Left lobe of liver (tissue), 2 donors: ENCODE measurements at regions not wholly inside any gene's neighbourhood (a gene's known extent, or its start where the extent isn't known, plus 50 kb on each side); places are given as distances from the start of the nearest gene placed in this dataset.
"Not testable (repeated sequence)": the region's sequence is repeated elsewhere in the genome, so short reads cannot be mapped to it uniquely, and the experiment has no call there.

Experiments used
- ATAC-seq: fragments of 200-7000 bp; cut with Tn5 transposase; one replicate; pipeline ENCODE4 v1.9.1; 2020; ENCODE audit warnings: mild to moderate bottlenecking, moderate library complexity
- DNase-seq: peaks from one replicate; pipeline ENCODE4 v3.0.0-alpha.2; 2020; ENCODE audit warnings: low spot score
- donor health status: DM: no; HTN: no; CAD: no; lungs with moderate emphysema.
- donor health status: DM: no; HTN: yes; CAD: no.

DNA sequence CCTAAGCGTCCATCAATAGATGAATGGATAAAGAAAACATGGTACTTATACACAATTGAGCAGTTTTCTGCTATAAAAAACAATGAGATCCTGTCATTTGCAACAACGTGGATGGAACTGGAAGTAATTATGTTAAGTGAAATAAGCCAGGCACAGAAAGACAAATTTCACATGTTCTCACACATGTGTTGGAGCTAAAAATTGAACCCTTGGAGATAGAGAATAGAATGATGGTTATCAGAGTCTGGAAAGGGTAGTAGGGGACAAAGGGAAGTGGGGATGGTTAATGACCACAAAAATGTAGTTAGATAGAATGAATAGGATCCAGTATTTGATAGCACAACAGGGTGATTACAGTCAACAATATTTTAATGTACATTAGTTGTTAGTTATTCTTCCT lies 1033.5 kb downstream of the HACE1 start:
- DNase-seq = no peak
- ATAC-seq = no peak

DNA sequence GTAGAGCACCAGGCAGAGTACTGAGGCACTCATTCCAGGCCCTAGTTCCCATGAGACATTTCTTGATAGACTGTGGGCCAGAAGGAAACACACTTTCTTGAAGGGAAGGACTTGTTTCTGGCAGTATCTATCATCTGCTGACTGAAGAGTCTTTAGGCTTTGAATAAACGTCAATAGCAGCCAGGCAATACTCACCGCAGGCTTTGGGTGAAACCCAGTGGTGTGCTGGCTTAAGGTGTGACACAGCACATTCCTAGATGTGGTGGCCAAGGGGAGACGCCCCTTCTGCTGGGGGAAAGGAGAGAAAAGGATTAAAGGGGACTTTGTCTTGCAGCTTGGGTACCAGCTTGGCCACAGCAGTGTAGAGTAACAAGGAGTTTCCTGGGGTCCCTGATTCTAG lies 1039.6 kb downstream of the HACE1 start:
- no peak for ATAC-seq
- DNase-seq = no peak

DNA sequence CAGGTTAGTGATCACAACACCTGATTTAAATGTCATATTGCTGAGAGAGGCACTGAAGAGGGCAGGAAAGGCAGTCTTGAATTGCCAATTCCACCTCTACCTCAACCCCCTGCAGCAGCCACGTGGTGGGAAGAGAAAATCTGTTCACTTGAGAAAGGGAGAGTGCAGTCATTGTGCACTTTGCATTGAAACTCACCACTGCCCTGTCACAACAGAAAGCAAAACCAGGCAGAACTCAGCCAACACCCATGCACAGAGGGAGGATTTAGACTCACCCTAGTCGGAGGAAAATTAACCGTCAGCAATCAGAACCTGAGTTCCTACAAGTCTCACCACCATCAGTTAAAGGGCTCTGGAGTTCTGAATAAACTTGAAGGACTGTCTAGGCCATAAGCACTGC lies 1040.2 kb downstream of the HACE1 start:
- ATAC-seq (no peak), DNase-seq (no peak)

DNA sequence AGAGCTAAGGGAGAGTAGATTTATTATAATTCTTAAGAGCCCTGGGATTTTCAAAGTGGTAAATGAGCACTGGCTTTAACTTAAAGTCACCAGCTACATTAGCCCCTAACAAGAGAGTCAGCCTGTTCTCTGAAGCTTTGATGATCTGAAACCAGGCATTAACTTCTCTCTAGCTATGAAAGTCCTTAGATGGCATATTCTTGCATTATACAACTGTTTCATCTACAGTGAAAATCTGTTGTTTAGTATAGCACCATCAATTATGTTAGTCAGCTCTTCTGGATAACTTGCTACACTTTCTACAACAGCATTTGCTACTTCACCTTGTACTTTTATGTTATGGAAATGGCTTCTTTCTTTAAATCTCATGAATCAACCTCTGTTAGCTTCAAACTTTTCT lies 1046.7 kb downstream of the HACE1 start:
- ATAC-seq (no peak), DNase-seq (no peak)

DNA sequence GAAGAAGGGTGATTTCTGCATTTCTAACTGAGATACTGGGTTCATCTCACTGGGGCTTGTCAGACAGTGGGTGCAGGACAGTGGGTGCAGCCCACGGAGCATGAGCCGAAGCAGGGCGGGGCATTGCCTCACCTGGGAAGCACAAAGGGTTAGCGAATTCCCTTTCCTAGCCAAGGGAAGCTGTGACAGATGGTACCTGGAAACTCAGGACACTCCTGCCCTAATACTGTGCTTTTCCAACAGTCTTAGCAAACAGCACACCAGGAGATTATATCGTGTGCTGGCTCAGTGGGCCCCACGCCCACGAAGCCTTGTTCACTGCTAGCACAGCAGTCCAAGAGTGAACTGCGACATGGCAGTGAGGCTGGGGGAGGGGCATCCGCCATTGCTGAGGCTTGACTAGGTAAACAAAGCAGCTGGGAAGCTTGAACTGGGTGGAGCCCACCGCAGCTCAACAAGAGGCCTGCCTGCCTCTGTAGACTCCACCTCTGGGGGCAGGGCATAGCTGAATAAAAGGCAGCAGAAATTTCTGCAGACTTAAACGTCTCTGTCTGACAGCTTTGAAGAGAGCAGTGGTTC lies 1057.7 kb downstream of the HACE1 start:
- DNase-seq, ATAC-seq: not testable (repeated sequence)

DNA sequence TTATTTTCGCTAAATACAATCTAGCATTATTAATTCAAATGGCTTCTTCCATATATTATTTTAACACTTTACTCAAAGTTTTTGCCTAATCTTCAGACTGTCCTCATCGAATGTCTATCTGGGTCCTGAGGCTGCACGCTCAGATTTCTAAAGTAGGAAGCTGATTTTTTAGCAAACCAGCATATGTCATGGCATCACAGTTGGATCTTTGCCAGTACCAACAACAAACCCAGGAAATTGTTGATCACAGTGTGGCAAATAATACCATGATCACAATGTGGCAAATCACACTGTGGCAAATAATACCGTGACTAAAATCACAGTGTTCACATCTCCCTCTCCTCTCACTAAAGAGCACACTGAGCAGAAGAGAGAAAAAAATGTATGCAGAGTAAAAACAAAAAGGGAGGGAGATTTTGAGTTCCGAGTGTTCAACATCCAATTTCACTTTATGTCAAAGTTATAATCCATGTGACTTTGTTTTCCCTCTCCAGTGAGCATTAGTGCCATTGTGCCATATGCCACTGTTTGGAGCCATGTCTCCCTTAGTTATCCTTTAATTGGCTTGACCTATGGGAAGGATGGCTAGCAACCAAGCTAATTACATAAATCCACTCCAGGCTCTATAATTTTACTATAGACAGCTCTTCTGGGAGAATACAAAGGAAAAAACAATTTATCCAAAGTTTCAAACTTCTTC lies 1059.6 kb downstream of the HACE1 start:
- DNase-seq (no peak), ATAC-seq (no peak)

DNA sequence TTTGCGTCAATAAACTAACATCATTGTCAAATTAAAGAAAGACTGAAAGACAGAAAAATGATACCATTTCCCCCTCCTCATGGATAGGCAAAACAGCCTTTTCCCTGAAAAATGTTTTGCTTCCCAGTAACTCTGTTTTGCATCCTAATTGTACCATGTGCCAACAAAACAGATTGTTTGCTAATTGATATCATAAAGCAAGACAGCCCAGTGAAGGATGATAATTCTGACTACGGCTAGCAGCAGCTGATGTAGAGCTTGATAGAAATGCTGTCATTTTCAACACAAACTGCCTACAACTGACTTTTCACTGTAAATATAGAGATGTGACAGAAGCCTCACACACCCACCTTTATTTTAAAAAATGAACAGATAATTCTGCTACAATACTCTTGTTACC lies 1061.6 kb downstream of the HACE1 start:
- no peak for DNase-seq
- no peak for ATAC-seq

DNA sequence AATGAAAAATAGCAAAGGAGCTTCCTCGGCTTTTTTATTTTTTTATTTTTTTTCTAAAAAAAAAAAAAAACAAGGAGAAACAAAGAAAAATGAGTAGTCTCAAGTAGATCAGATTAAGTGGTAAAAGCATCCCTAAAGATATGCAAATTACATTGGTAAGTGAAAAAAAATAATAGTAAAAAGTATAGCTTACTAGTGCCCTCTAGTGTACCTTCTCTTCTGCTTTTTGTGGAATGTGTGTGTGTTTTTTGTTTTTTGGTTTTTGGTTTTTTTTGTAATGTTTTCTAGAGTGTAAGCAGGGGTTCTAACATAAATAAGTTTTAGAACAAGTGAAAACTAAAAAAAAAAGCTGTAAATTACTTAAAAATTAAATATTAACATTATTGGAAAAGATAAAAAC lies 1062.0 kb downstream of the HACE1 start:
- no peak for DNase-seq
- no peak for ATAC-seq

DNA sequence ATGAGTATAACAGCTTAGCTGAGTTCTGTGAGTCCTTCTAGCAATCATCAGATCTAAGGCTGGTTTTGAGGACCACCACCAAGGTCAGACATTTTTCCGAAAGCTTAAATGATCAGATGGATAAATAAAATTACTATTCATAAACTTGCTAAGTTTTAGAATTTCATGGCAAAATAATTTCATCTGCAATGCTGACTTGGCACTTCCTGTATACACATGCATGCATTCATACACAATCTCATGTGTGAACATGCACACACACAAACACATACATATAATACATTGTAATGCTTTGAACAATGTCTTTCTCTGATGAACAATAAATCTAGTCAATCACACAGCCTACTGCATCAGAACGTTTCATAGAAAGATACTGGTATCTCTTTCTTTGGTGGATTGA lies 1068.3 kb downstream of the HACE1 start:
- DNase-seq = no peak
- no peak for ATAC-seq

DNA sequence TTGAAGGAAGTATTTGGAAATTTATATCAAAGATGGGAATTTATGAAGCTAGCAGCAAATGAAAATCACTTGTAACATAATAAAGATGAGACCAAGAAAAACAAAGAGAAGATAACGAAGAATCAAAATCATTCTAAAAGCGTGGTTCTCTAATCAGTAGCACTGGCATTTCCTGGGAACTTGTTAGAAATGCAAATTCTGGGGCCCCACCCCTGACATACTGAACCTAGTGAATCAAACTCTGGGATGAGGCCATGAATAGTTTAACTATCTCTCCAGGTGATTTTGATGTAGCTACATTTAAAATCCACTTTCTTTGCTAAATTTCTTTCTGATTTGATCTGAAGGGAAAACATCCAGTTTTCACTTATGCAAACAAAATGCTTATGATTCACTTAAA lies 1075.6 kb downstream of the HACE1 start:
- ATAC-seq = no peak
- no peak for DNase-seq

DNA sequence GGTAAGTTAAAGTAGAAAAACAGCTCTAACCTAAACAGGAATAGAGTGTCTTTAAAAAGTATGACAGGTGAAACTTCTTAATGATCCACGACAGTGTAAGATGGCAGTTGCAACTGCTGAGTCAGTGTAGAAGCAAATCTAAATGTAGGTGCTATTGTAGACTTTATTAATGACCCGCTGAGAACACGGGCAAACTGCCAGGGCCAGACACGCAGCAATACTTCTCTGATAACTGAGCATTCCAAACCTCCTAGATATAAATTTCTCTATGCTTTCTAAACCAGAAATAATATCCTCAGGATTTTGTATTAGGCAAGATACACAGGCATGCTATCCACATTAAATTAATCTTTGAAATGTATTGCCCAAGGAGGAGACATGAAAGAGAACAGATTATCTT lies 1076.4 kb downstream of the HACE1 start:
- DNase-seq = no peak
- no peak for ATAC-seq

DNA sequence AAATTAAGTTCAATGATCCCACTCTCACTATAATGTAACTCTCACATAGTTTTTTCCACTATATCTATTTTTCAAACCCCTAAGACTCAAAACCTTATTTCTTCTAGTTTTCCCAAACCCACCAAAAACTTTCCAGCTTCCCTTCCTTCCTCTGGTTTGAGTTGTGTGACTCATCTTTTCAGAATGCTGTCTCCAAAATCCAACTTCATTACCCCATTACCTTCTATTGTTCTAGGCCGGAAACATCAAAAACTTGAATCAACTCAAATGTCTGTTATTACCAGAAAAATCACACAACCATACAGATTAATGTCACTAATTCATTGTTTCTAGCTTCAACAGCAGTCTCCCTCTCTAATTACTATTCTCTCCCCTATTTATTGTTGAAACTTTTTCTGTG lies 1090.3 kb downstream of the HACE1 start:
- no peak for DNase-seq
- no peak for ATAC-seq

DNA sequence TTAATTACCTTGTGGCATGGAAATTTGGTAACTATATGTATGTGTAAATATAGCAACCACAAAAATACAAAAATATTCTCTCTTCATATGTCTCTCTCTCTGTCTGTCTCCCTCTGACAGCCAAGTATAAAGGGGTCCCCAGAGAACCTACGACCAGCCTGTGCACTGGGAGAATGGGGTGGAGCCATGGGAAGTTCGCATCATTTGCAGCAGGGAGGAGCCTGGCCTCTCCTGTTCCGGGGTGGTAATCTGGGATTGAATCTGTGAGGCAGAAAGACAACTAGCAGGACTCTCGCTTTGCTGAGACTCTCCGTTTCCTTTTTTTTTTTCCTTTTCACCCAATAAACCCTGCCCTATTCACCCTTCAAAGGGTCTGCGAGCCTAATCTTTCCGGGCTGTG lies 1109.1 kb downstream of the HACE1 start:
- ATAC-seq = no peak
- DNase-seq = no peak

DNA sequence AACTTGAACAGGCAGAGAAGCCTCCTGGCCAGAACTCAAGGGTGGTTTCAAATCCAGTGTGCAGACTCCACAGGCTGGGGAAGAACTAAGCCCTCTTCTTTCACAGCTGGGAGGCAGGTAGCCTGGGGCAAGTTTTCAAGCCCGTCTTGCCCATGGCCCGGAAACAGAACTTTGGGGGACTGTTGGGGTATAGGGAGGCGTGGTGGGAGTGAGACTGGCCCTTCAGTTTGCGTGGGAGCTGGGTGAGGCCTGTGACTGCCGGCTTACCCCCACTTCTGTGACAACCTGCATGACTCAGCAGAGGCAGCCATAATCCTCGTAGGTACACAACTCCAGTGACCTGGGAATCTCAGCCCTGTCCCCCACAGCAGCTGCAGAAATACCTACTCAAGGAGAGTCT lies 1125.7 kb downstream of the HACE1 start:
- DNase-seq = no peak
- ATAC-seq = no peak

DNA sequence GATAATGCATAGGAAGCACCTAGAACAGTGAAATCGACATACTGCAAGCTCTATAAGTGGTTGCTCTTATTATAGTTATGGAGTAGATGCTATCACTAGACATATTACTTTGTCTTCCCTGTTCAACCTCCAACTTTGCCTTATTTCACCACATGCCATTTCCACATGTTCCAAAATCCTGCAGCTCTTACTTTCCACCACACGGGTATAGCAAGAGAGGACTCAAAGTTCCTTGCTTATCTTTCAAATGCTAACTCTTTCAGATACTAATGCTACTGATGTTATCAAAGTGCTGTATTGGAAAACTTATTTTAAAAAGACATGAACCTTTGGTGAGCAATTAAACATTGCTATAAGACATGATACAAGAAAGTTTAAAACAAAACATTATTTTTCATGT lies 1130.1 kb downstream of the HACE1 start:
- no peak for ATAC-seq
- DNase-seq = no peak

DNA sequence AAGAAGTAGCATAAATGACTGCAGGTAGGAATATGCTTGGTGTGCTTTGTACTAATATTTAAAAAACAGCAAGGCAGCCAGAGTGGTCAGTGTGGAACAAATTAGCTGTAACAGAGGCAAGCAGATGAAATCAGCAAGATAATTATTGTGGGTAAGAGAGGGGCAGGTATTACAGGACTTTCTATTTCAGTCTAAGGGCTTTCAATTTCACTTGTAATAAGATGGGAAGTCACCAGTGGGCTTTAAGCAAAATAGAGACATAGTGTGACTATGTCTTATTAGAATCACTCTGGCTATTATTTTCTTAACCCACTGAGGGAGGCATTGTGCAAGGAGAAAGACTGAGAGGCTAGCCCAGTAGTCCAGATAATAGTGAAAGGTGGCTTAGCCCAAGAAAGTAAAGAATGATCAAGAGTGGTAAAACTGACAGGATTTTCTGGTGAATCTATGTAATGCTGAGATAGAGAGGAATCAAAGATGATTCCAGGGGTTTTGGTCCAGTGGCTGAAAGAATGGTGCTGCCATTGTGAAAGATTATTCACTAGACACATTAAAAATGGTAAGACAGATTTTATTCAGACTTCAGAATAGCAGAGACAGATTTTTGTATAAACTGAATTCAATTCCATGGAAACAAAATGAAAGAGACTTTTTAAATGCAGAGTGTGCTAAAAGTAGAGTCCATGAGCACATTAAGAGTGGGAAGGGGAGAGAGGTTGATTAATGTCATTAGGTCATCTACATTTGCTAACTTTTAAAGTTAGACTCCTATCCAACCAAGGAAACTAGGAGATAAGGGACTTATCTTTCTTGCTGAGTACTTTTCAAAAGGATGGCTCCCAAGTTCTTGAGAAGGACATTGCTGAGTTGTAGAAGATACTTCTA lies 1136.0 kb downstream of the HACE1 start:
- ATAC-seq (no peak), DNase-seq (no peak)

DNA sequence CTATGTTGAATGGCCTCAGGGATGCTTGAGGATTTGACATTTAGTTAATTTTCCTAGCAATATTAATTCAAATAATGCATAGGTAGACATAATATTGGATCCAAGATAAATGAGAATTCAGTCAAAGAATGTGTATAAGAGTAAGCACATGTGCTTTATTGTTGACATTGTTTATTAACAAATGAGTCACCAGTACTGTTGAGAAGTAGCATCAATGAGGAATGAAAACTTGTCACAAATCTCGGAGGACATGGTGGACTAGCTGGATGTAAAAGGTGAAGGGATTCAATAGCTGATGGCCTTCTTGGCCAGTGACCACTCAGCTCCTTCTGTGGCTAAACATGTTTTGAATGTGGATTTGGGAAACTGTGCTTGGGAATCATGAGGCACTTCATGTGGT lies 1137.0 kb downstream of the HACE1 start:
- no peak for DNase-seq
- no peak for ATAC-seq

DNA sequence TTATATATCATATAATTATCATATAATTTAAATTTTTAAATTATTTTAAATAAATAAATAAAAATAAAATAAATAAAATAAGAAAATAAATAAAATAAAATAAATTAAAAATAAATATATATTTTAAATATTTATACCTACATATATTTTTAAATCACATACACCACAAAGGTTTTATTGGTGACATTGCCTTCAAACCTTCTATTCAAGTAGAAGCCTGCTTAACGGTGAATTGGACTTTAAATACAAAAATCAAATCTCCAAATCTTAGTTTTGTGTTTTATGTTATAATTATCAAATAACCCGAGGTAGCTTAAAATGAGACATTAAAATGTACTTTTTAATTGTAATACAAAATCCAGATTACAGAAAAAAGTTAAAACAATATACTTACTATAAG lies 1137.8 kb downstream of the HACE1 start:
- DNase-seq (no peak), ATAC-seq (no peak)

DNA sequence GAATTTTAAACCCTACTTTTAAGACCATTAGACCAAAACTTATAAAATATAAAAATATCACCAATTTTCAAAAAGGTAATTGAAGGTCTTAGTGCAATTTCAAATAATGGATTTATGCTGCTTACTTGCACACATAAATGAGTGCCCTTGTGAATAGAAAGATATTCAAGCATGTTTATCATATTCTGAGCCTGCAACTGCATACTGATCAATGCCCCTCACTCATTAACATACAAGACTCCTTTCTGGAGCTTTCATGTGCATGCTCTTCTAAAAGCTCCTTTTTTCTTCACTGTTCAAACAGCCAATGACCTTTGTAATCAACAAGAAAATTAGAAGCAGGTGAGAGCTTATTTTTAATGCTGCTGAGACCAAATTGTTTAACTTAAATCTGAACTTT lies 1139.3 kb downstream of the HACE1 start:
- ATAC-seq (no peak), DNase-seq (no peak)

DNA sequence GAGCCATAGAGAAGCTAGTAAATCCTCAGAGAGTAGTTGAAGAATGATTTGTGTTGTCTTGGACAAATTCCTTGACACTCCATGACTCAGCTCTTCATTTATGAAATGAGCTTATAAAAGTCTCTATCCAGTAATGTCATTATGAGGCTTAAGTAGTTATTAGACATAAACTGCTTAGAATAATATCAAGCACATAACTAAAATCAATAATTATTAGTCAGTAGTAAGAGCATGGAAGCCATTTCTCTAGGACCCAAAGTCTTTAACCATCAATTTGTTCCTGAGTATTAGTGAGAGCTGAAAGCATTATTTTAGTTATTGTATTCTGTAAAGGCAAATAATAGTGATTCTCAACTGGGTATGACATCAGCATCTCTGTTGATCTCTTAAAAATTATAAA lies 1140.2 kb downstream of the HACE1 start:
- ATAC-seq (no peak), DNase-seq (no peak)

DNA sequence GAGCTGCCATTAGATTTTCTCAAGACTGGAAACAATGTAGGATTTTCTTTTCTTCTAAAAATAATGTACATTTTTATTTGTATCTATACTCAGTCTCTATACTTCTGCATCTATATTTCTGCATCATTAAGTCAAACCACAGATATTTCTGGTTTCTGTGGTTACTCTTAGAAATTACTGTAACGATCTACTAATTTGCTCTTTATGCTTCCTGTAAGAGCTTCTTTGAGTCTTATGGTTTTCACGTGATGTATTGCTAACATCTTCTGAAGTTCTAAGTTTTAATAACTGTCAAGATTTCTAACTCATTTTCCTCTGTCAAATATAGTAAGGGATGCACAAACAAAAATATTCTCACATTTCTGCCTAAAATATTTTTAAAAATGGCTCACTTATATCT lies 1144.5 kb downstream of the HACE1 start:
- no peak for ATAC-seq

DNA sequence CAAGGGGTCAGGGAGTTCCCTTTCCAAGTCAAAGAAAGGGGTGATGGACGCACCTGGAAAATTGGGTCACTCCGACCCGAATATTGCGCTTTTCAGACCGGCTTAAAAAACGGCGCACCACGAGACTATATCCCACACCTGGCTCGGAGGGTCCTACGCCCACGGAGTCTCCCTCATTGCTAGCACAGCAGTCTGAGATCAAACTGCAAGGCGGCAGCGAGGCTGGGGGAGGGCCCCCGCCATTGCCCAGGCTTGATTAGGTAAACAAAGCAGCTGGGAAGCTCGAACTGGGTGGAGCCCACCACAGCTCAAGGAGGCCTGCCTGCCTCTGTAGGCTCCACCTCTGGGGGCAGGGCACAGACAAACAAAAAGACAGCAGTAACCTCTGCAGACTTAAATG lies 1150.5 kb downstream of the HACE1 start:
- ATAC-seq, DNase-seq: not testable (repeated sequence)

More for the DNA sequence above, 1144.5 kb downstream of the HACE1 start:
- DNase-seq = no peak
